ENCODE measurements at regions not wholly inside any gene's neighbourhood (a gene's known extent, or its start where the extent isn't known, plus 50 kb on each side); places are given as distances from the start of the nearest gene placed in this dataset.

DNA sequence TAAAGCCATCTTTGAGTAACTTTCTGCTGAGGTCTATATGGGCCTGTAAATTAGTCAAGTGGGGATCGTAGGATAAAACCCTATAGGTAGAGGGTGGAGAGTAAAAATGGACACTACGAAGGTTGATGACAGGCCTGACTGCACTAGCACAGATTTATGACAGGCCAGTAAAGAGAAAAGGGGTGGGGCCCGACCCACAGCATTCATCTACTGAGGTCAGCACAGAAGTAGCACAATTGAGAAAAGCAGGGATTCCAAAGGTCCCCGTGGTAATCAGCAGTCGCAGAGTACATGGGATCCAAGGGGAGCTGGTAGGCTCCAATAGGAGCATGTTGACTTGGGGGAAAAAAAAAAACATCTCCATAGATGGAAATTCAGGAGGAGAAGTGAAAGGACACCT lies 660.4 kb downstream of the TFAP2A start:
- TF ChIP-seq CTCF (IDR thresholded peaks at IDR 0.05) = no peak
- no peak for TF ChIP-seq POLR2A (IDR thresholded peaks at IDR 0.05)
